Mesothelial cell of epicardium (in vitro differentiated cells): ENCODE measurements at regions not wholly inside any gene's neighbourhood (a gene's known extent, or its start where the extent isn't known, plus 50 kb on each side); places are given as distances from the start of the nearest gene placed in this dataset.
A peak's percentile ranks its signal among the peaks of the same experiment; 100 is the strongest.

ENCODE experiments used
- DNase-seq, 2 experiments: peaks; one replicate each; pipeline ENCODE4 v3.0.0; 2021; ENCODE audit warnings: low spot score in 2 of 2; ENCODE audit not compliant: unreplicated experiment in 2 of 2
- H3K27ac Mint-ChIP-seq: 2 replicates; pipeline ENCODE4 v1.8.0; 2021; ENCODE audit warnings: mixed read lengths
- H3K27me3 Mint-ChIP-seq: 2 replicates; pipeline ENCODE4 v1.8.0; 2021; ENCODE audit warnings: low read depth, mixed read lengths
- H3K36me3 Mint-ChIP-seq: 2 replicates; pipeline ENCODE4 v1.8.0; 2021; ENCODE audit warnings: mixed read lengths
- H3K4me1 Mint-ChIP-seq: 2 replicates; pipeline ENCODE4 v1.8.0; 2021; ENCODE audit warnings: mixed read lengths
- H3K4me3 Mint-ChIP-seq: 2 replicates; pipeline ENCODE4 v1.8.0; 2021; ENCODE audit warnings: mild to moderate bottlenecking, moderate library complexity, mixed read lengths
- H3K9me3 Mint-ChIP-seq: 2 replicates; pipeline ENCODE4 v1.8.0; 2021; ENCODE audit warnings: mixed read lengths
- TF ChIP-seq, protein P1 (sequence below): fragments of 200-600 bp; sonication (generic); IDR thresholded peaks from one replicate; pipeline ENCODE4 v1.5.0; 2021; ENCODE audit warnings: antibody characterized with exemption; ENCODE audit not compliant: unreplicated experiment

DNA sequence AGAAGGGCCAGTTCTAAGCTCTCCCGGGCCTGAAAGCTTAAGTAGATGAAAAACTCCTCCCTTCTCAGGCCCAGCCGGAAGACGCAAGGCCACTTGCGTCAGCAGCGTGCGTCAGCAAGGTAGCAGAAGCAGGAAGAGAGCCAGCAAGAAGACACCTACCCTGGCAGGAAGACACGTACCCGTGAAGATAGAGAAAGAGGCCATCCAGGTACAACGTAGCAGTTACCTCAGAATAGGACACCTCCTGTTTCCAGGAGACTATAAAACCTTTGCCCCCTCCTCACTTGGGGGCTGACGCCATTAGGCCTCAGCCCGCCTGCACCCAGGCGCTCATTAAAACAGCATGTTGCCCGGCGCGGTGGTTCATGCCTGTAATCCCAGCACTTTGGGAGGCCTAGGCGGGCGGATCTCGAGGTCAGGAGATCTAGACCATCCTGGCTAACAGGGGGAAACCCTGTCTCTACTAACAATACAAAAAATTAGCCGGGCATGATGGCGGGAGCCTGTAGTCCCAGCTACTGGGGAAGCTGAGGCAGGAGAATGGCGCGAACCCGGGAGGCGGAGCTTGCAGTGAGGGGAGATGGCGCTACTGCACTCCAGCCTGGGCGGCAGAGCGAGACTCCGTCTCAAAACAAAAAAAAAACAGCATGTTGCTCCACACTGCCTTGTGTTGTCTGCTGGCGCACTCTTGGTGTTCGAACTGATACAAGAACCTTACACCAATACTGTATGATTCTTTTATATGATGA is 242.7 kb upstream of the NWD2 start:
- H3K9me3 Mint-ChIP-seq = peaks cover 22% of the 10 kb centered on the region
- no peak for DNase-seq
- no peak overlapping the region for H3K4me3 Mint-ChIP-seq
- no peak overlapping the region for H3K27ac Mint-ChIP-seq
- no peaks in the 10 kb centered on the region for H3K4me1 Mint-ChIP-seq
- TF ChIP-seq, protein P1, sequence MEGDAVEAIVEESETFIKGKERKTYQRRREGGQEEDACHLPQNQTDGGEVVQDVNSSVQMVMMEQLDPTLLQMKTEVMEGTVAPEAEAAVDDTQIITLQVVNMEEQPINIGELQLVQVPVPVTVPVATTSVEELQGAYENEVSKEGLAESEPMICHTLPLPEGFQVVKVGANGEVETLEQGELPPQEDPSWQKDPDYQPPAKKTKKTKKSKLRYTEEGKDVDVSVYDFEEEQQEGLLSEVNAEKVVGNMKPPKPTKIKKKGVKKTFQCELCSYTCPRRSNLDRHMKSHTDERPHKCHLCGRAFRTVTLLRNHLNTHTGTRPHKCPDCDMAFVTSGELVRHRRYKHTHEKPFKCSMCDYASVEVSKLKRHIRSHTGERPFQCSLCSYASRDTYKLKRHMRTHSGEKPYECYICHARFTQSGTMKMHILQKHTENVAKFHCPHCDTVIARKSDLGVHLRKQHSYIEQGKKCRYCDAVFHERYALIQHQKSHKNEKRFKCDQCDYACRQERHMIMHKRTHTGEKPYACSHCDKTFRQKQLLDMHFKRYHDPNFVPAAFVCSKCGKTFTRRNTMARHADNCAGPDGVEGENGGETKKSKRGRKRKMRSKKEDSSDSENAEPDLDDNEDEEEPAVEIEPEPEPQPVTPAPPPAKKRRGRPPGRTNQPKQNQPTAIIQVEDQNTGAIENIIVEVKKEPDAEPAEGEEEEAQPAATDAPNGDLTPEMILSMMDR = no peak
- no peaks in the 10 kb centered on the region for H3K36me3 Mint-ChIP-seq
- no peaks in the 10 kb centered on the region for H3K27me3 Mint-ChIP-seq

DNA sequence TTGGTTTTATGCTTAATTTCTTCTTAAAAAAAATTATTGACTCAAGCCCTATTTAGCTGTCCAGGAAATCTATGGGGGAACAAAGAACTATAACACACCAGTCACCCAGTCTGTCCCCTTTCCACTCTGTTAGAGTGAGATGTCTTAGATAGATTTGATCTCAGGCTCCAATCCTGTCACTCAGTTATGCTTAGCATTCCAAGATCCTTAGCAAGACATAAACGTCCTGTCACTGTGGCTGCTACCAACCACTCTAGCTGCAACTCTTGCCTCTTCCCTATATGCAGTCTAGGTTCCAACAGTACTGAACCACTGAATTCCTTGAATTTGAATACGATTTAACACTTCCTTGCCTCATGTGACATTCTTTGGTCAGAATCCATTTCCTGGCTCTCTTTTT is 241.9 kb upstream of the NWD2 start:
- Mint-ChIP-seq H3K27me3 (no peaks in the 10 kb centered on the region), H3K27ac (no peak overlapping the region), H3K9me3 (peaks cover 22% of the 10 kb centered on the region), H3K4me3 (no peak overlapping the region), H3K36me3 (no peaks in the 10 kb centered on the region), H3K4me1 (no peaks in the 10 kb centered on the region)
- no peak for DNase-seq
- TF ChIP-seq, protein P1 = no peak

DNA sequence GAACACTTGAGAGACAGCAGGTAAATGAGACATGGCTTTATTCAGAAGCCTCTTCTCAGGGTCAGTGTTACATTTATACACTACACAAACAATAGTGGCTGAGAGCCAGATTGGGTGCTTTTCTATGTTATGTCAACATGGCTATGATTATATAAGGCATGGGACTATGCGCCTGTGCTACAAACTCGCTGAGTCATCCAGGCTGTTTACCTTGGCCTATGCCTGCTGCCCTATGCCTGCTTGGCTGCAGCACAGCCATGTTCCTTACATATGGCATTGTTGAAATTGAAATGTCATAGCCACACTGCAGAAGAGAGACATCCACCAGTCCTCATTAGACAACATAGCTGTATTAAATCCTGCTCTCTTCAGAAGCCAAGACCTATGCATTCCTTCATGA is 236.3 kb upstream of the NWD2 start:
- DNase-seq = no peak
- H3K27me3 Mint-ChIP-seq = no peaks in the 10 kb centered on the region
- no peak overlapping the region for H3K4me3 Mint-ChIP-seq
- no peaks in the 10 kb centered on the region for H3K36me3 Mint-ChIP-seq
- peak overlapping the region; percentile 36 for H3K27ac Mint-ChIP-seq
- TF ChIP-seq, protein P1 = no peak
- peaks cover 34% of the 10 kb centered on the region for H3K9me3 Mint-ChIP-seq
- peaks cover 2% of the 10 kb centered on the region for H3K4me1 Mint-ChIP-seq

DNA sequence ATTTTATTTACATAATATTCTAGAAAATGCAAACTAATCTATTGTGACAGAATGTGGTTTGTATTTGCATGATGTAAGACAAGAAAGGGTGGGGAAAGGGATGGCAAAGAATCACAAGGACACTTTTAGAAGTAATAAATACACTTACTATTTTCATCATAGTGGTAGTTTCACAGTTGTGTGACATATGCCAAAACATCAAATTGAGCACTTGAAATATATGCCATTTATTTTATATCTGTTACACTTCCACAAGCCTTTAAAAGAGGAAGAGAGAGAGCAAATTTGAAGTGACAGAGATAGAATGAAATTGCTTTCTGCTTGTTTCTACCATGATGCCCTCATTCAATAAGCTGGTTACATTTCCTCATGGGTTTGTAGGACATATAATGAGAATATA is 230.0 kb upstream of the NWD2 start:
- Mint-ChIP-seq H3K9me3 (peaks cover 12% of the 10 kb centered on the region), H3K27me3 (no peaks in the 10 kb centered on the region), H3K36me3 (no peaks in the 10 kb centered on the region), H3K4me3 (no peak overlapping the region), H3K4me1 (no peaks in the 10 kb centered on the region), H3K27ac (no peak overlapping the region)
- TF ChIP-seq, protein P1 = no peak
- DNase-seq = no peak

DNA sequence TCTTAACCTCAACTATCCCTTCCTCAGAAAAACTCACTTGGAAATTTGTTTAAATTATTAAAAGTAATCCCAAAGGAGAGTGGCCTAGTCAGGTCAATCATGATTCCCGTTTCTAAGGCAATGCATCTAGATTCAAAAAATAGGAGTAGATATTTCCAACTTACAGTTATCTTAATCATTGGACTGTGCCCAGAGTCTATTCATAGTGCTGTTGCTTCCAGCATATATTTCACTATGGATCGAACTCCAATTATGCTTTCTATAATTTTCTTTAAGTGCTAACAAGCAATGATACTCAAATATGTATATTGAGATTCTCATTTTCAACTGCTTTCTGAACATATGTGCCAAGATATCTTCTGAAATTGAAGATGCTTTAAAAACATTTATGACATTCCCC is 229.2 kb upstream of the NWD2 start:
- no peaks in the 10 kb centered on the region for H3K36me3 Mint-ChIP-seq
- H3K4me1 Mint-ChIP-seq = no peaks in the 10 kb centered on the region
- no peak for DNase-seq
- TF ChIP-seq, protein P1 = no peak
- no peaks in the 10 kb centered on the region for H3K27me3 Mint-ChIP-seq
- H3K4me3 Mint-ChIP-seq = no peak overlapping the region
- H3K27ac Mint-ChIP-seq = no peak overlapping the region
- H3K9me3 Mint-ChIP-seq = peaks cover 12% of the 10 kb centered on the region

DNA sequence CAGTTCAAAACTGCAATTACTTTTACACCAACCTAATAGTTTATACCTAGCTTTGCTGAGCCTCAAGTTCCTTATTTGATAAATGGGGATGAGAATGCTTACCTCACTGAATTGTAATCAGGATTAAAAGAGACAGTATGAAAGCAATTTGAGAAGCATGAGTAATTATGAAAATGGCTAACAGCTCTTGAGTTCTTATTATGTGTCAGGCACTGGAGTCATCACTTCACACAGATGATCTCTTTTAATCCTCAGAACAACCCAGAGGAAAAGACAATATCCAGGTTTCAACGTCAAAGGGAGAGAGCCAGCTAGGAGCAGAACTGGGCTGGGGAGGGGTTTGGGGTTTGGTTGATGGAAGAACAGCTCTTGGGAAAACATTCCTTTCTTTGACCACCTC is 221.0 kb upstream of the NWD2 start:
- no peak overlapping the region for H3K4me3 Mint-ChIP-seq
- H3K4me1 Mint-ChIP-seq = no peaks in the 10 kb centered on the region
- H3K9me3 Mint-ChIP-seq = no peaks in the 10 kb centered on the region
- no peaks in the 10 kb centered on the region for H3K36me3 Mint-ChIP-seq
- no peak overlapping the region for H3K27ac Mint-ChIP-seq
- no peaks in the 10 kb centered on the region for H3K27me3 Mint-ChIP-seq
- TF ChIP-seq, protein P1 = no peak
- no peak for DNase-seq
